ENCODE measurements at regions not wholly inside any gene's neighbourhood (a gene's known extent, or its start where the extent isn't known, plus 50 kb on each side); places are given as distances from the start of the nearest gene placed in this dataset.

GRCh38 chr15:79184465-79184892 lies 93.9 kb upstream of the RASGRF1 start:
- DNase-seq = no peak

GRCh38 chr15:79180318-79180717 lies 89.7 kb upstream of the RASGRF1 start:
- no peak for DNase-seq

DNA sequence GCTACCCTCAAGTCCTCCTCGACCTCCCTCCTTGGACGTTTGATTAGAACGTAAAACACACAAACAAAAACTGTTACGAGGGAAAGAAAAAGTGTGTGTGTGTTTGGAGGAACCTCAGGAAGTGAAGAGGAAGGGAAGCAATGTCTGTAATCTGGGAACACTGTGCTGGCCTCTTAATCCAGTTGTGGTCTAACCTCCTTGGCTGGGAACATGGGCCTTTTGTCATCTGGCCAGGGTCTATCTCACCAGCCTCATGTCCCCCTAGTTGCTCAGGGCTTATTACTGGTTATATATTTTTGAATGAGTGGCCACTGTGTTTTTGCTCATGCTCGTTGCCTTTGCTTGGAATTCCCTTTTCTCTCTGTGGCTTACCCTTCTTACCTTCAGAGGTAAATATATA lies 89.0 kb upstream of the RASGRF1 start:
- DNase-seq = no peak

- no peak for DNase-seq
These were observed 88.6 kb upstream of the RASGRF1 start for GRCh38 chr15:79179108-79179561.

- no peak for DNase-seq
These were observed 88.0 kb upstream of the RASGRF1 start for GRCh38 chr15:79178594-79178993.

- no peak for DNase-seq
These were observed 85.6 kb upstream of the RASGRF1 start for GRCh38 chr15:79176151-79176550.

DNA sequence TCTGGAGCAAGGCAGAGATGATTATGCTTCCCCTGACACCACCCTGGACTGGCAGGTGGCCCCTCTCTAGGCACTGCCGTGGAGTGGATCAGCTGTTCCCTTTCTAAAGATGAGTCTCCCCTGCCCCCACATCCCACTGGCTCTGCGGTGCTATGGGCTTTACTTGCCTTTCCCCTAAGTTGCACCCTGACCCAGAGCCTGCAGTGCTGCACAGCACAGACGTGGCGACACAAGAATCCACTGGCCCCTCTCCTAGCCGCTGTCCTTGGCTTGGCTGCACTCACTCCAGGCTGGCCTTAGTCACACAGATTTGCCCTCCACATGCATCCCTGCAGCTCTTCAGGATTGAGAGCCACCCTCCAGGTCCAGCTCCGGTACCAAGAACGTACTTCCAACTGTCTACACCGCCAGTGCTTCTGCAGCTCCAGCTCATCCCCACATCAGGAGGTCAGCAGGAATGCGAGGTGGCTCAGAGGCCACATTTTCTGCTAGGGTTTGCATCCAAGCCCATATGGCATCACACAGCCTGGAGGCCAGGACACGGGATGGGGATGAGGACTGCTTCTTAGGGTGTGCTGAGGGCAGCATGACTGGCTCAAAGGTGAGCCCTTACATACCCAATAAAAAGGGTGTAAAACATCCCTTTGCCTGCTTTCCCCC lies 82.4 kb upstream of the RASGRF1 start:
- DNase-seq = no peak

DNA sequence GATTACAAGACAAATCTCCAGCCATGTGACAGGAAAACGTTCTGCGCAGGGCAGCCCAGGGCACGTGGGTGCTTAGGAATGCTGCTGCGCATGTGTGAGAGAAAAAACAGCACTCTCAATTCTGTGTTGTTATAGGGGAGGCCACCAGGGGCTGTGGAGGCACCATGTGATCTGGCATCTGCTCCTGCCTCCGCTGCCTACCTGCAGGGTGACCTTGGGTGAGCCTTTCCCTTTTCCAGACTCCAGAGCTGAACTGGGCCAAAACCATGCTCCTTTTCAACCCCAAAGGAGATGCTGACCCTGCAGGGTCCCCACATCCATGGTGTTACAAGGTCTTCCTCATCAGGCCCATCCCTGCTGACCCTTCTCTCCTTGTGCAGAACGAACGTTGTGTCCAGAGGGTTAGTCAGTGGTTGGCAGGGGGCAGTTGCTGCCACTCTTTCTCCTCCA lies 81.5 kb upstream of the RASGRF1 start:
- no peak for DNase-seq

DNA sequence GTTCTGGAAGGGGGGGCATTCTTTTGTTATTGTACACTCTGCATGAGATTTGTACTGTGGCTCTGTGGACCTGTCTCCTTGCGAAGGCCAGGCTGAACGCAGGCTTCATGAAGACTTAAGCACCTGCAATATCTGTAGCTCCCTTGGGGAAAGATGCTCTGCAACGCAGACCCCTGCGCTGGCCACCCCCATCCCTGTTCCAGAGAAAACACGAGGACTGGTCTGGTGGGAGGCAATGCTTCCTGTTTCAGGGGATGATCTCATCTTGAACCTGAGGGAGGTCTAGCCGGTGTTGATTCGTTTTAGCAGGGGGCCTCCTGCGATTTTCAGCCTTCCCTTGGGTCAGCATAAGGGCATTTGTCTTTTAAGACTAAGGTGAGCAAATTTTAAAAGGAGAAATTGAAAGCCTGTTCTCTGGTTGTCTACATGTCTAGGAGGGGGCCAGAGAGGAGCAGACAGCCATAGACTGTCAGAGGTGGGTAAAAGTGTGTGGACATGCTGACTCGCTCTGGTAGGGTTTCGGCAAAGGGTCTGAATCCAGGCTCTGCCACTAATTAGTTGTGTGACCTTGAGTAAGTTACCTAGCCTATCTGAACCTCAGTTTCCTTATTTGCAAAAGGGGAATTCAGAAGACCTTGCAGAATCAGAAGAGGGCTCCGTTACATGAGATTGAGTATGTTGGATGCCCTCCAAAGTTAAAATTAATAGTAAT lies 80.9 kb upstream of the RASGRF1 start:
- DNase-seq = no peak

- DNase-seq = no peak
These were observed 79.7 kb upstream of the RASGRF1 start for GRCh38 chr15:79170256-79170664.

DNA sequence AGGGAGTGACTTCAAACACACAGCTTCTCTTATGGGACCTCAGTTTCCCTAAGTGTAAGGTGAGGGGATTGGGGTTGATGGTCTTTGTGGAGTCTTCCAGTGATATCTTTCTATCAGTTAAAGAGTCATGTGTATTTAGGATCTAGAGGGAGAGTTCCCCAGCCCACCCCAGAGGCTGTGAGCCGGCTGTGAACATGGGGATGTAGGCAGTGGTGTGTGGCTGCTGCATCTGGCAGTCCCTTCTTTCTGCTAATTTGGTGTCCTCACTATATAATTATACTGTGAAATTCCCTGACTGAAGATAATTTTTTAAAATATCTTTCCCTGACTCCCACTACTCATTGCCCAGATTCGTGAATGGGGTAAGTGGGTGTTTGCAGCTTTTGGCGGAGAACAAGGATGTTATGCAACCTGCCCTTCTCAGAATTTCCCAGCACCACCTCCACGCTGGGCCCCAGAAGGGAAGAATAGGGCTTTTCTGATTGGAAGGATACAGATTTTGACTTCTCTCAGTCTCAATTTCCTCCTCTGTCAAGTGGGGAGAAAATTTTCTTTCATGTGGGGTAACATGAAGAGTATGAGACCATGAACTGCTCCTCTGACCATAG lies 79.0 kb upstream of the RASGRF1 start:
- DNase-seq = no peak

DNA sequence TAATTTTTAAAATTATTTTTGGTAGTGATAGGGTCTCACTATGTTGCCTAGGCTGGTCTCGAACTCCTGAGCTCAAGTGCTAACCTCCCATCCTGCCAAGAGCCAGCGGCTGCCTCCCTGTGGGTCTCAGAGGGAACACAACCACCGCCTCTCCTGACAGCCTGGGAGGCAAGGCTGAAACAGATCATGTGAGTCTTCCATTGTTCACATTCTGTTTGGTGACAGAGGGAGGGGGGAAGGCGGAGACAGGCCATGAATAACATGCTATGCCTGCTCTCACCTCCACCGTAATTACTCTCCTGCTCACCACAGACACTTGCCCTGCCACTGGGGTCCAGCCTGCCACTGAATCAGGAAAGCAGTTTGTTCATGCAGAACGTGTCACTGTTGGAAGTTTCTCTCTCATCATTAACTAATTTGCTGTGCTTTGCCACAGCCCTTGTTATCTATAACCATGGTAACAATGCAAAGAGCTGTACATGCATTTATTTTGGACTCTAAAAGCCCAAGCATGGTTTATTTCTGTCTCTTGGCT lies 78.4 kb upstream of the RASGRF1 start:
- DNase-seq = peak; percentile 8

GRCh38 chr15:79167776-79168175 lies 77.2 kb upstream of the RASGRF1 start:
- DNase-seq = no peak

DNA sequence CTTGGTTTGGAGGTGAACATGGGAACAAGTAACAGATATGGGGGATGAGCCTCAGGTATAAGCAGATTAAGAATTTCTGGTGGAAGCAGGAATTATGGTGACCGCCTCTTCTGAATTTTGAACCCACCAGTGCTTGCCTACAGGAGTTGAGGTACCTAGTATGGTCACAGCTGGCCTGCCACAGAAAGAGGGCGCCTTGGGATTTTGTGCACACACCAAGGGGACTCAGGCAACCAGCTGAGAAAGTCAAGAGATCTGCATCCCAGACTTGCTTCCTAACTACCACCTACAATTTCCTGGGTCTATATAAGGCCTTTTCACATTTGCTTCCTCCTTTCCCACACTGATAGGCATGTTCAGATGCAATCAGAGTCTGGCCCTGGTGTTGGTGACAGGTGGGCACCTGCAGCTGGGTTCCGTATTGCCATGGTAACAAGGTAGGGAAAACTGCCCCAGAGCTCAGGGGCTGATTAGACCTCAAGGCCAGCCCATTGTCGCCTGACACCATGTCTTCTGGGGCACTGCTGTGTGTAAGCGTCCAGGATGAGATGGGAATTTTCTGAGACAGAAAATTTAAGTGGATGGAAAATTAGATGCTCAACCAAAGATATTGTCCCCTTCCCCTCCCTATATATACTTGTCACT lies 75.9 kb upstream of the RASGRF1 start:
- DNase-seq = no peak

DNA sequence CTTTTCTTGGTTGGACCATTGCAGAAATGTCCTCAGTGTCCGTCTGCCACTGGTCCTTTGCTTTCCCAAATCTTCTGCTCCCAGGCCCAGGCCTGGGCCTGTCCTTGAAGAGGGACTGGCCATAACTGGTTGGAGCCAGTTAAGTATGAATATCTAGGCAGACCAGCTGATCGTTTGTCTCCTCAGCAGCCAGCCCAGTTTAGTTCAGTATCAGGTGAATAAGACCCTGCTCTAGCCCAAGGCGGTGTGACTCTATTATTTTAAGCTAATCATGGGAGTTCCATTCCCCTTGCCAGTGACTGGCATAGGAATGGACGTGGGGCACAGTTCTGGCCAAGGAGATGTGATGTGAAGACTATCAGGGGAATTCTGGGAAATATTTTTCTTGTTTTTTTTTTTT lies 73.9 kb upstream of the RASGRF1 start:
- DNase-seq = no peak

- no peak for DNase-seq
These were observed 73.5 kb upstream of the RASGRF1 start for GRCh38 chr15:79164043-79164442.

DNA sequence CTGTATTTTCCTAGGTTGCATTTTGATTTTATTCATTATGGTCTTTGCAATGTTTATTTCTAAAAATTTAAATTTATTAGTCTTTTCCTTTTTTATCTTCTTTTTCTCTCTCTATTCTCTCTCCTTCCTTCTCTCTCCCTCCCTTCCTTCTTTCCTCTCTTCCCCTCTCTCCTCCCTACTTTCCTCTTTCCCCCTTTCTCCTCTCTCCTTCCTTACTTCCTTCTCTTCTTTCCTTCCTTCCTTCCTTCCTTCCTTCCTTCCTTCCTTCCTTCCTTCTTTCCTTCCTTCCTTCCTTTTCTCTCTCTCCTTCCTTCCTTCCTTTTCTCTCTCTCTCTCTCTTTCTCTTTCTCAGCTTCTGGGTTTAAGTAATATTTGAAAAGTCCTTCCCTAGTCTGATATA lies 72.8 kb upstream of the RASGRF1 start:
- no peak for DNase-seq

GRCh38 chr15:79161837-79162508 lies 71.4 kb upstream of the RASGRF1 start:
- DNase-seq = no peak

DNA sequence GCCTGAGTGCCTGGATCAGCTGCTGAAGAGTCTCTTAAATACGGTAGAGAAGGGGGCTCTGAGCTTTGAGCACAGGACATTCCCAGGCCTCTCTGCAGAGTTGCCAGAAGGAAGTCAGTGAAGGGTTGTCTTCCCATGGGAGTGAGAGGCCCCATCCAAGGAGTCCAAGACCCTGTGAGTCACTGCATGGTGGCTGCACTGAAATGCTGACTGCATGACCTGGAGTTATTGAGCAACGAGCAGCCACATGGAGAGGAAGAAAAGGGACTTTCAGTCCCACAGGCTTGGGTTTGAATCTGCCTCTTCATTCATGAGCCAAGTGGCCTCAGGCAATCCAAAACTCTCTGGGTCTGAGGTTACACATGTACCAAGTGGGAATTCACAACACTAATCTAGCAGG lies 69.6 kb upstream of the RASGRF1 start:
- no peak for DNase-seq

- DNase-seq = no peak
These were observed 67.3 kb upstream of the RASGRF1 start for GRCh38 chr15:79157631-79158592.

- DNase-seq = no peak
These were observed 66.3 kb upstream of the RASGRF1 start for GRCh38 chr15:79156704-79157375.

All from NCI-H187 treated with DMSO at 0.1 percent for 48 hours (cell line).